A673 (cell line): ENCODE measurements at regions not wholly inside any gene's neighbourhood (a gene's known extent, or its start where the extent isn't known, plus 50 kb on each side); places are given as distances from the start of the nearest gene placed in this dataset.
"Not testable (repeated sequence)": the region's sequence is repeated elsewhere in the genome, so short reads cannot be mapped to it uniquely, and the experiment has no call there.

Experiments
- CTCF ChIP-seq: fragments of 300-800, 200-600 bp; sonication (generic); conservative IDR thresholded peaks from 2 replicates; pipeline ENCODE4 v1.5.1; 2017; ENCODE audit warnings: low read depth, mild to moderate bottlenecking, antibody characterized with exemption, low read length, moderate library complexity, mixed read lengths
- EZH2 ChIP-seq: fragments of 200-600 bp; sonication (generic); IDR thresholded peaks from 2 replicates; pipeline ENCODE4 v1.6.1; 2017; ENCODE audit warnings: borderline replicate concordance, low read depth, mild to moderate bottlenecking, mixed read lengths, antibody characterized with exemption, low read length; ENCODE audit not compliant: poor library complexity, severe bottlenecking

- 0 out of 2 replicates have a peak, but pooled peaks have one; percentile 24 for TF ChIP-seq CTCF
- not testable (repeated sequence) for TF ChIP-seq EZH2
These were observed 197.0 kb downstream of the BARX2 start for GRCh38 chr11:129572667-129573066.
